ENCODE measurements at regions not wholly inside any gene's neighbourhood (a gene's known extent, or its start where the extent isn't known, plus 50 kb on each side); places are given as distances from the start of the nearest gene placed in this dataset.

DNA sequence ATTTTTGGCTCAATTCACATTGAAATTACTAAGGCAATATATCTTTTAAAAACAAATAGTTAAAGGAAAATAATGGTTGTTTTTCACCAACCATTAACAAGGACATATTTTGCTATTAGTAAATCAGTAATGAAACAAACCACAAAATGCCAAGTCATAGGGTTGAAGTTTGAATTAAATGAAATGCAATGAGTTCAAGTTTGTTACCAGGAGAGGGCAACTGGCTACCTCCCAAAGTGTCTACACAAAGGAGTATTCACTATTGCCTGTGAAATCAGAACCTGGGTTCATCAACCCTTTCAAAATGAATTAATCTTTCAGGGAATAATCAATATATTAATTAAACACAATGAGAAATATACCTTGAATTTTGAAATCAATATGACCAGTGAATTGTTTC lies 138.4 kb upstream of the DMRTA1 start:
- no peaks in the 10 kb centered on the region for H3K27me3 ChIP-seq
- intact Hi-C loops (cut with DNase I) = no loop called here
- no peak for TF ChIP-seq POLR2A (IDR thresholded peaks at IDR 0.05)
- TF ChIP-seq, protein P1, sequence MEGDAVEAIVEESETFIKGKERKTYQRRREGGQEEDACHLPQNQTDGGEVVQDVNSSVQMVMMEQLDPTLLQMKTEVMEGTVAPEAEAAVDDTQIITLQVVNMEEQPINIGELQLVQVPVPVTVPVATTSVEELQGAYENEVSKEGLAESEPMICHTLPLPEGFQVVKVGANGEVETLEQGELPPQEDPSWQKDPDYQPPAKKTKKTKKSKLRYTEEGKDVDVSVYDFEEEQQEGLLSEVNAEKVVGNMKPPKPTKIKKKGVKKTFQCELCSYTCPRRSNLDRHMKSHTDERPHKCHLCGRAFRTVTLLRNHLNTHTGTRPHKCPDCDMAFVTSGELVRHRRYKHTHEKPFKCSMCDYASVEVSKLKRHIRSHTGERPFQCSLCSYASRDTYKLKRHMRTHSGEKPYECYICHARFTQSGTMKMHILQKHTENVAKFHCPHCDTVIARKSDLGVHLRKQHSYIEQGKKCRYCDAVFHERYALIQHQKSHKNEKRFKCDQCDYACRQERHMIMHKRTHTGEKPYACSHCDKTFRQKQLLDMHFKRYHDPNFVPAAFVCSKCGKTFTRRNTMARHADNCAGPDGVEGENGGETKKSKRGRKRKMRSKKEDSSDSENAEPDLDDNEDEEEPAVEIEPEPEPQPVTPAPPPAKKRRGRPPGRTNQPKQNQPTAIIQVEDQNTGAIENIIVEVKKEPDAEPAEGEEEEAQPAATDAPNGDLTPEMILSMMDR (IDR thresholded peaks at IDR 0.05) = no peak
- TF ChIP-seq POLR2AphosphoS5 (IDR thresholded peaks at IDR 0.05; ENCODE audit: insufficient read depth in 1 of 2, low read depth in 1 of 2) = no peak
- no peak overlapping the region for H3K4me3 ChIP-seq
- H3K9me3 ChIP-seq = no peaks in the 10 kb centered on the region
- H3K4me1 ChIP-seq = no peaks in the 10 kb centered on the region
- DNase-seq (ENCODE audit: extremely low spot score in 2 of 2) = no peak
- no peak overlapping the region for H3K27ac ChIP-seq
- no peaks in the 10 kb centered on the region for H3K36me3 ChIP-seq

DNA sequence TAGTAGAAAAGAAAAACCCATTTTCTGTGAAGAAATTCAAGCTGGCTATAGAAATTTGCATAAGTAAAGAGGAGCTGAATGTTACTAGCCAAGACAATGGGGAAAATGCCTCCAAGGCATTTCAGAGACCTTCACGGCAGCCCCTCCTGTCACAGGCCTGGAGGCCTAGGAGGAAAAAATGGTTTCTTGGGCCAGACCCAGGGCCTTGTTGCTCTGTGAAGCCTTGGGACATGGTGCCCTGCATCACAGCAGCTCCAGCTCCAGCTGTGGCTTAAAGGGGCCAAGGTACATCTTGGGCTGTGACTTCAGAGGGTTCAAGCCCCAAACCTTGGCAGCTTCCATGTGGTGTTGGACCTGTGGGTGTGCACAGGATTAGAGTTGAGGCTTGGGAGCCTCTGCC lies 130.0 kb upstream of the DMRTA1 start:
- no peaks in the 10 kb centered on the region for H3K27me3 ChIP-seq
- intact Hi-C loops (cut with DNase I) = no loop called here
- H3K9me3 ChIP-seq = no peaks in the 10 kb centered on the region
- no peaks in the 10 kb centered on the region for H3K36me3 ChIP-seq
- no peak overlapping the region for H3K4me3 ChIP-seq
- TF ChIP-seq POLR2A (IDR thresholded peaks at IDR 0.05) (no peak), POLR2AphosphoS5 (IDR thresholded peaks at IDR 0.05; ENCODE audit: insufficient read depth in 1 of 2, low read depth in 1 of 2) (no peak)
- TF ChIP-seq, protein P1 (IDR thresholded peaks at IDR 0.05) = no peak
- DNase-seq (ENCODE audit: extremely low spot score in 2 of 2) = no peak
- H3K4me1 ChIP-seq = no peaks in the 10 kb centered on the region
- H3K27ac ChIP-seq = no peak overlapping the region

DNA sequence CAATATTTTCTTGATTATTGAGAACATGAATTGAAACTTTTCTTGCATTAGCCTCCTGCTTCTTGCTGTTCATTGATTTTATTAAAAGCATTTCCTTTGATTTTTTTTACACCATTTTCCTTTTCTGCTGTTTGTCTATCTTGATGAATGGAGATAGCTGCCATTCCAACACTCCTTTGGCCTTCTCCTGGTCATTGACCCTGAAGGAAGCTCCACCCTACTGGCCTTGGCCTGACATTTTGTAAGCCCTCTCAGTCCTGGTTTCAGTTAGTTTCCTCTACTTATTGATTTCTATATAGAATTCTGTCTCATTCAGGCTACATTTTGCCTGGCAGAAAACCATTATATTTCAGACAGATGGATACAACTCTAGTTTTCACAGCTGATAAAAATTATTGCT lies 115.1 kb upstream of the DMRTA1 start:
- Histone ChIP-seq H3K36me3 (no peaks in the 10 kb centered on the region), H3K4me1 (no peaks in the 10 kb centered on the region), H3K27me3 (no peaks in the 10 kb centered on the region), H3K9me3 (no peaks in the 10 kb centered on the region), H3K27ac (no peak overlapping the region), H3K4me3 (no peak overlapping the region)
- intact Hi-C loops (cut with DNase I) = no loop called here
- DNase-seq (ENCODE audit: extremely low spot score in 2 of 2) = no peak
- TF ChIP-seq POLR2A (IDR thresholded peaks at IDR 0.05) = no peak
- no peak for TF ChIP-seq POLR2AphosphoS5 (IDR thresholded peaks at IDR 0.05; ENCODE audit: insufficient read depth in 1 of 2, low read depth in 1 of 2)
- TF ChIP-seq, protein P1 (IDR thresholded peaks at IDR 0.05) = no peak

DNA sequence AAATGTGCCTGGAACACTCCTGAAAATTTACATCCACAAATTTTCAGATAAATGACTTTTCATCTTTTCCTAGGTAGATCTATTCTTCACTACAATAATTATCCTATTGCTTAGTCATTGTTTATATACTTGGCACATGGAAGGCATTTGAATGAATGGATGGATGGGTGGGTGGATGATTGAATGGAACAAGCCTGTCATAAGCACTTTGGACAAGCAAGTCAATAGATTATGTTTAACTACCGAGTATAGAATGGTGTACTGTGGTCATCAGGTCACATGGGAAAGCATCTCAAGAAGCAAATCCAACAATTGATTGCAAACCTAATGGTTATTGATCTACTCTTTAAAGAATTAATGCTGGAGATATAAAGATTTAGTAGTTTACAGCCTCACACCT lies 114.4 kb upstream of the DMRTA1 start:
- Histone ChIP-seq H3K27me3 (no peaks in the 10 kb centered on the region), H3K9me3 (no peaks in the 10 kb centered on the region), H3K4me3 (no peak overlapping the region), H3K27ac (no peak overlapping the region), H3K4me1 (no peaks in the 10 kb centered on the region), H3K36me3 (no peaks in the 10 kb centered on the region)
- no peak for DNase-seq (ENCODE audit: extremely low spot score in 2 of 2)
- TF ChIP-seq POLR2A (IDR thresholded peaks at IDR 0.05) = no peak
- TF ChIP-seq, protein P1 (IDR thresholded peaks at IDR 0.05) = no peak
- no peak for TF ChIP-seq POLR2AphosphoS5 (IDR thresholded peaks at IDR 0.05; ENCODE audit: insufficient read depth in 1 of 2, low read depth in 1 of 2)
- intact Hi-C loops (cut with DNase I) = no loop called here

DNA sequence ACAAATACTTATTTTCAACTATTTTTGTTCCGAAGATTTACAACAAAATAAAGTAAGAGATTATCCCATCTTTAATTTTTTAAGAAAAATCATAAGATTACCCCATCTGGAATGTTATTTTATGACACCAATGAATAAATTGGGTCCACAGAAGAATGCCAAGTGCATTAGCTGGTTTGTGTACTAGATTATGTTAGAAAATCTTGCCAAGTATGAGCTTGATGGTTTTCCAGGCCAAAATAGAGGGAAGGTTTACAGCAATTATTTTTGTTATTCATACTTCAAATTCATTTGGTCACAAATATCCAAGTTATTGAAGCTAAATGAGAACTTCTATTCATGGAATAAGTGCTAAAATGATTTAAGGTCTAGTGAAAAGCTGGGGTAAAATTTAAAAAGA lies 109.4 kb upstream of the DMRTA1 start:
- Histone ChIP-seq H3K9me3 (no peaks in the 10 kb centered on the region), H3K4me1 (no peaks in the 10 kb centered on the region), H3K27me3 (no peaks in the 10 kb centered on the region), H3K27ac (no peak overlapping the region), H3K36me3 (no peaks in the 10 kb centered on the region), H3K4me3 (no peak overlapping the region)
- intact Hi-C loops (cut with DNase I) = no loop called here
- no peak for DNase-seq (ENCODE audit: extremely low spot score in 2 of 2)
- TF ChIP-seq POLR2A (IDR thresholded peaks at IDR 0.05) = no peak
- no peak for TF ChIP-seq POLR2AphosphoS5 (IDR thresholded peaks at IDR 0.05; ENCODE audit: insufficient read depth in 1 of 2, low read depth in 1 of 2)
- TF ChIP-seq, protein P1 (IDR thresholded peaks at IDR 0.05) = no peak
